ENCODE measurements at regions not wholly inside any gene's neighbourhood (a gene's known extent, or its start where the extent isn't known, plus 50 kb on each side); places are given as distances from the start of the nearest gene placed in this dataset.
"Not testable (repeated sequence)": the region's sequence is repeated elsewhere in the genome, so short reads cannot be mapped to it uniquely, and the experiment has no call there.

GRCh38 chr10:63783882-63784281, 262.7 kb downstream of the REEP3 start:
- no peak for DNase-seq (ENCODE audit: low spot score)

GRCh38 chr10:63788152-63788821, 267.1 kb downstream of the REEP3 start:
- no peak for DNase-seq (ENCODE audit: low spot score)

- no peak for DNase-seq (ENCODE audit: low spot score)
Measured at GRCh38 chr10:63795094-63795860, 274.1 kb downstream of the REEP3 start.

GRCh38 chr10:63798599-63799498, 277.6 kb downstream of the REEP3 start:
- peak; percentile 42 for DNase-seq (ENCODE audit: low spot score)

GRCh38 chr10:63799521-63800300, 278.5 kb downstream of the REEP3 start:
- DNase-seq (ENCODE audit: low spot score): no peak

GRCh38 chr10:63801166-63801565, 280.0 kb downstream of the REEP3 start:
- no peak for DNase-seq (ENCODE audit: low spot score)

- no peak for DNase-seq (ENCODE audit: low spot score)
Measured at GRCh38 chr10:63806330-63806729, 285.1 kb downstream of the REEP3 start.

GRCh38 chr10:63812501-63812900, 291.3 kb downstream of the REEP3 start:
- no peak for DNase-seq (ENCODE audit: low spot score)

- DNase-seq (ENCODE audit: low spot score): peak; percentile 77
Measured at GRCh38 chr10:63819753-63820329, 298.6 kb downstream of the REEP3 start.

- DNase-seq (ENCODE audit: low spot score): no peak
Measured at GRCh38 chr10:63822496-63822895, 301.3 kb downstream of the REEP3 start.

GRCh38 chr10:63825111-63825510, 303.9 kb downstream of the REEP3 start:
- no peak for DNase-seq (ENCODE audit: low spot score)

GRCh38 chr10:63825766-63826165, 304.6 kb downstream of the REEP3 start:
- DNase-seq (ENCODE audit: low spot score): no peak

GRCh38 chr10:63827018-63827417, 305.8 kb downstream of the REEP3 start:
- DNase-seq (ENCODE audit: low spot score): not testable (repeated sequence)

GRCh38 chr10:63829020-63829419, 307.8 kb downstream of the REEP3 start:
- no peak for DNase-seq (ENCODE audit: low spot score)

GRCh38 chr10:63829573-63830149, 308.5 kb downstream of the REEP3 start:
- DNase-seq (ENCODE audit: low spot score): no peak

- no peak for DNase-seq (ENCODE audit: low spot score)
Measured at GRCh38 chr10:63832686-63833085, 311.5 kb downstream of the REEP3 start.

- DNase-seq (ENCODE audit: low spot score): no peak
Measured at GRCh38 chr10:63833411-63834060, 312.3 kb downstream of the REEP3 start.

GRCh38 chr10:63836666-63837442, 315.7 kb downstream of the REEP3 start:
- no peak for DNase-seq (ENCODE audit: low spot score)

GRCh38 chr10:63841761-63842160, 320.6 kb downstream of the REEP3 start:
- no peak for DNase-seq (ENCODE audit: low spot score)
